ENCODE measurements at regions not wholly inside any gene's neighbourhood (a gene's known extent, or its start where the extent isn't known, plus 50 kb on each side); places are given as distances from the start of the nearest gene placed in this dataset.
"Not testable (repeated sequence)": the region's sequence is repeated elsewhere in the genome, so short reads cannot be mapped to it uniquely, and the experiment has no call there.

GRCh38 chr15:20230656-20231055 is 310.9 kb downstream of the GOLGA6L6 start:
- TF ChIP-seq CTCF, POLR2A, POLR2AphosphoS5 (IDR thresholded peaks at IDR 0.05): not testable (repeated sequence)
